Ectodermal cell (in vitro differentiated cells): ENCODE measurements at regions not wholly inside any gene's neighbourhood (a gene's known extent, or its start where the extent isn't known, plus 50 kb on each side); places are given as distances from the start of the nearest gene placed in this dataset.

Experiments
- H3K27ac ChIP-seq: 2 replicates; pipeline ENCODE4 v1.7.0; 2013; ENCODE audit warnings: mild to moderate bottlenecking, low read depth, low read length; ENCODE audit not compliant: insufficient read depth, poor library complexity, severe bottlenecking
- H3K27me3 ChIP-seq: 2 replicates; pipeline ENCODE4 v1.7.0; 2013; ENCODE audit warnings: mild to moderate bottlenecking, low read length; ENCODE audit not compliant: insufficient read depth, control insufficient read depth, poor library complexity, severe bottlenecking
- H3K36me3 ChIP-seq: one replicate; pipeline ENCODE4 v1.7.0; 2013; ENCODE audit warnings: low read length; ENCODE audit not compliant: control insufficient read depth, insufficient read depth
- H3K4me1 ChIP-seq: one replicate; pipeline ENCODE4 v1.7.0; 2013; ENCODE audit warnings: low read length; ENCODE audit not compliant: control insufficient read depth, insufficient read depth
- H3K4me3 ChIP-seq: 2 replicates; pipeline ENCODE4 v1.7.0; 2013; ENCODE audit warnings: low read depth, low read length, control low read depth; ENCODE audit not compliant: insufficient read depth
- H3K9me3 ChIP-seq: 2 replicates; pipeline ENCODE4 v1.7.0; 2013; ENCODE audit warnings: mild to moderate bottlenecking, low read length, moderate library complexity; ENCODE audit not compliant: control insufficient read depth
- WGBS, 2 experiments: methylation state at CpG; one replicate each; pipeline ENCODE4 v1.1.7; 2013; ENCODE audit warnings: missing lambda C conversion rate in 2 of 2; 5-methylcytosine and 5-hydroxymethylcytosine counted together

DNA sequence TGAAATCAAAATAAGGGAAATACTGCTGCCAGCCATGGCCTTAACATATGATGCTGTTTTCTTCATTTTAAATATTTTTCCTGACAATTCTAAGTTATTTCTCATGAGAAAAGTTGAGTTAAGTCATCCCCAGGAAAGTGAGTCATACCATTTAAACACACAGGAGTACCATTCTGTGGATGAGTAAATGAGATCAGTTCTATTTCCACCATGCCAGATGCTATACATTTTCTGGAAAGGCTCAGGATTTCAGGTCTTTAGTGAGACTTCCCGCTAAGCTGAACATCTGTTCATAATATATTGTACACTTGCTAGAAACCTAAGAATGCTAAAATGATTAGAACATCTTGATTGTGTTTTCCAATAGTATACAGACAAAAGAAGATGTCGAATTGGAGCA is 256.2 kb upstream of the MANEA start:
- Histone ChIP-seq H3K9me3 (no peaks in the 10 kb centered on the region), H3K27ac (no peak overlapping the region), H3K36me3 (no peaks in the 10 kb centered on the region), H3K27me3 (no peaks in the 10 kb centered on the region), H3K4me3 (no peak overlapping the region), H3K4me1 (no peaks in the 10 kb centered on the region)
- 86% methylated on average over 1 of the region's 2 CpGs; no CpG with 5 or more reads in 1 of the 2 experiments for WGBS, 2 experiments

GRCh38 chr6:95325916-95326315 is 251.4 kb upstream of the MANEA start:
- no peaks in the 10 kb centered on the region for H3K4me1 ChIP-seq
- H3K36me3 ChIP-seq = no peaks in the 10 kb centered on the region
- H3K27me3 ChIP-seq = no peaks in the 10 kb centered on the region
- no peak overlapping the region for H3K4me3 ChIP-seq
- WGBS, 2 experiments = 78% methylated on average over 1 of the region's 1 CpG; no CpG with 5 or more reads in 1 of the 2 experiments
- H3K27ac ChIP-seq = no peak overlapping the region
- no peaks in the 10 kb centered on the region for H3K9me3 ChIP-seq

- 83% methylated on average over 1 of the region's 2 CpGs; no CpG with 5 or more reads in 1 of the 2 experiments for WGBS, 2 experiments
- Histone ChIP-seq H3K4me3 (no peak overlapping the region), H3K27me3 (no peaks in the 10 kb centered on the region), H3K36me3 (no peaks in the 10 kb centered on the region), H3K4me1 (no peaks in the 10 kb centered on the region), H3K27ac (no peak overlapping the region), H3K9me3 (no peaks in the 10 kb centered on the region)
These were observed 249.1 kb upstream of the MANEA start for GRCh38 chr6:95328231-95328630.

DNA sequence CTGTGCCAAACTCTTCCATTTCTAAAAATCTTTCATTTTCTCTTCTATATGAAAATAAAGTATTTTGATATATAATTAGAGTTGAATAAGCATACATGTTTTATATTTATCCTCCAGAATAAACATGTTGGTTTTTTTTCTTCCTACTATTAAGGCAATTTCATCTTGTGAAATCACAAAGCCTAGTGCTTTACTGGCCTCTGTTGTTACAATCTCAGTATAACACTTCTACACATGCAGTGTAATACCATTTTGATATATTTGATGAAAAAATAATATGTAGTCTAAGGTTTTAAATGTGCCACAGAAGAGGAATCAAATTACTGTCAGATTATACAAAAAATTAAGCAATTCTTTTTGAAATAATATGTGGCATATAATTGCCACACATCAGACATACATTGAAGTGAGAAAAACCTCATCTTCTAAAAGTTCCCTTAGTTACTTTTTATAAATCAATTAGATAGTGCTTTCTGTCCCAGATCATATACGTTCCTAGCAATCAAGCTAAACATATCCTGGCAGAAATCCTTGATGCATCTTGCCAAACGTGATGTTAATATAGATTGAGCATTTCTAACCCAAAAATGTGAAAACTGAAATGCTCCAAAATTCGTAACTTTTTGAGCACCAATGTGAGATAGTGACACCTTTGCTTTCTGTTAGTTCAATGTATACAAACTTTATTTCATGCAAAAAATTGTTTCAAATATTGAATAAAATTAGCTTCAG is 225.1 kb upstream of the MANEA start:
- Histone ChIP-seq H3K36me3 (no peaks in the 10 kb centered on the region), H3K27ac (no peak overlapping the region), H3K4me1 (no peaks in the 10 kb centered on the region), H3K9me3 (no peaks in the 10 kb centered on the region), H3K4me3 (no peak overlapping the region), H3K27me3 (no peaks in the 10 kb centered on the region)
- WGBS, 2 experiments = 90 to 92% methylated on average over 3 of the region's 3 CpGs

- Histone ChIP-seq H3K27ac (no peak overlapping the region), H3K9me3 (no peaks in the 10 kb centered on the region), H3K27me3 (no peaks in the 10 kb centered on the region), H3K4me1 (no peaks in the 10 kb centered on the region), H3K4me3 (no peak overlapping the region), H3K36me3 (no peaks in the 10 kb centered on the region)
- WGBS, 2 experiments = 94 to 95% methylated on average over 10 of the region's 10 CpGs
These were observed 222.8 kb upstream of the MANEA start for GRCh38 chr6:95354551-95354950.

- H3K36me3 ChIP-seq = no peaks in the 10 kb centered on the region
- no peak overlapping the region for H3K4me3 ChIP-seq
- H3K27ac ChIP-seq = no peak overlapping the region
- no peaks in the 10 kb centered on the region for H3K4me1 ChIP-seq
- WGBS, 2 experiments = 95 to 96% methylated on average over 4 of the region's 4 CpGs
- no peaks in the 10 kb centered on the region for H3K9me3 ChIP-seq
- no peaks in the 10 kb centered on the region for H3K27me3 ChIP-seq
These were observed 219.8 kb upstream of the MANEA start for GRCh38 chr6:95357380-95358020.

DNA sequence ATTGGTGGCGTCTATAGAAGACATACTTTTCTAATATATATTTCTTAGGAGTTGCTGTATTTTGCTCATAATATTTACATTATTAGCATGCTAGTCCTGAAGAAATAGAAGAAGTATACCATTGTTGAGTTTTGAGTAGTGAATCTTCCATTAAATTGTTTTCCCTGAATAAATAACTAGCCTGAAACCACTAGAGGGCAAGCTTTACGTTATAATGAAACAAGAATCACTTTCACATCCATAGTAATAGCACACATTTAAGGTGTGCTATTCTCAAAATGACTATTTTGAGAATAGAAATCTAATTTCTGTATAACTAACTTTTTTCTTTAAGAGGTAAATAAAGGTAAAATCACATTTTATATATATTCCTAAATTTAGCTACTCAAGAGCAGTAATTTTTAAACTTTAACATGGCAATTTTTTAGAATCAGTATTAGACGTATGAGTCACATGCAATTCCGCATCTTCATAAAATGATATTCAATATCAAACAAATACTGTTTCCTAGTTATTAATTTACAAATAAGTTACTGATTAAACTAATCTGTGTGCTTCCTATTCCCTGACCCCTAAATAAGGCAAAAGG is 213.2 kb upstream of the MANEA start:
- Histone ChIP-seq H3K9me3 (no peaks in the 10 kb centered on the region), H3K4me3 (no peak overlapping the region), H3K36me3 (no peaks in the 10 kb centered on the region), H3K27me3 (no peaks in the 10 kb centered on the region), H3K27ac (no peak overlapping the region), H3K4me1 (no peaks in the 10 kb centered on the region)
- 73 to 100% methylated on average over 1 to 3 of the region's 4 CpGs for WGBS, 2 experiments

DNA sequence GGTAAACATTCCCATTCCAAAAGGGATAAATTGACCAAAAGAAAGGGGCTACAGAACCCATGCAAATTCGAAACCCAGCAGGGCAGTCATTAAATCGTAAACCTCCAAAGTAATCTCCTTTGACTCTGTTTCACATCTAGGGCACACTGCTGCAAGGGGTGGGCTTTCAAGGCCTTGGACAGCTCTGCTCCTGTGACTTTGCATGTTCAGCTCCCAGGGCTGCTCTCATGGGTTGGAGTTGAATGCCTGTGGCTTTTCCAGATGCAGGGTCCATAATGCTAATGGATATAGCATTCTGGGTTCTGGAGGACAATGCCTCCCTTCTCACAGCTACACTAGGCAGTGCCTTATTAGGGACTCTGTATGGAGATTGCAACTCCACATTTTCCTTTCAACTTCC is 211.9 kb upstream of the MANEA start:
- H3K27ac ChIP-seq = no peak overlapping the region
- no peaks in the 10 kb centered on the region for H3K36me3 ChIP-seq
- no peaks in the 10 kb centered on the region for H3K27me3 ChIP-seq
- H3K4me1 ChIP-seq = no peaks in the 10 kb centered on the region
- WGBS, 2 experiments = 58 to 66% methylated on average over 2 of the region's 2 CpGs
- no peaks in the 10 kb centered on the region for H3K9me3 ChIP-seq
- no peak overlapping the region for H3K4me3 ChIP-seq

DNA sequence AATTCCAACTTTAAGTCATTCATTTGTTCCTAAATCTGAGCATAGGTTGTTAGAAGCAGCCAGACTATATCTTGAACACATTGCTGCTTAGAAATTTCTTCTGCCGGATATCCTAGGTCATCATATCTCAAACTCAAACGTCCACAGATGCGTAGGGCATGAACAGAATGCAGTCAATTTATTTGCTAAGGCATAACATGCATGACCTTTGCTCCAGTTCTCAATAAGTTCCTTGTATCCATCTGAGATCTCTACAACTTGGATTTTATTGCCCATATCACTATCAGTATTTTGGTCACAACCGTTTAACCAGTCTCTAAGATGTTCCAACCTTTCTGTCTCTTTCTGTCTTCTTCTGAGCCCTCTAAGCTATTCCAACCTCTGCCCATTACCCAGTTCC is 210.9 kb upstream of the MANEA start:
- no peaks in the 10 kb centered on the region for H3K4me1 ChIP-seq
- H3K9me3 ChIP-seq = no peaks in the 10 kb centered on the region
- no peaks in the 10 kb centered on the region for H3K36me3 ChIP-seq
- H3K4me3 ChIP-seq = no peak overlapping the region
- no peaks in the 10 kb centered on the region for H3K27me3 ChIP-seq
- WGBS, 2 experiments = 89 to 91% methylated on average over 4 of the region's 4 CpGs
- no peak overlapping the region for H3K27ac ChIP-seq

GRCh38 chr6:95383878-95384277 is 193.5 kb upstream of the MANEA start:
- Histone ChIP-seq H3K4me1 (no peaks in the 10 kb centered on the region), H3K36me3 (no peaks in the 10 kb centered on the region), H3K27ac (no peak overlapping the region), H3K27me3 (no peaks in the 10 kb centered on the region), H3K4me3 (no peak overlapping the region), H3K9me3 (no peaks in the 10 kb centered on the region)
- 89 to 94% methylated on average over 2 of the region's 2 CpGs for WGBS, 2 experiments
